Muscle of arm (tissue), 1 donor: ENCODE measurements at regions not wholly inside any gene's neighbourhood (a gene's known extent, or its start where the extent isn't known, plus 50 kb on each side); places are given as distances from the start of the nearest gene placed in this dataset.
"Not testable (repeated sequence)": the region's sequence is repeated elsewhere in the genome, so short reads cannot be mapped to it uniquely, and the experiment has no call there.

Source experiments
- DNase-seq: peaks from one replicate; pipeline ENCODE4 v3.0.0-alpha.2; 2013

DNA sequence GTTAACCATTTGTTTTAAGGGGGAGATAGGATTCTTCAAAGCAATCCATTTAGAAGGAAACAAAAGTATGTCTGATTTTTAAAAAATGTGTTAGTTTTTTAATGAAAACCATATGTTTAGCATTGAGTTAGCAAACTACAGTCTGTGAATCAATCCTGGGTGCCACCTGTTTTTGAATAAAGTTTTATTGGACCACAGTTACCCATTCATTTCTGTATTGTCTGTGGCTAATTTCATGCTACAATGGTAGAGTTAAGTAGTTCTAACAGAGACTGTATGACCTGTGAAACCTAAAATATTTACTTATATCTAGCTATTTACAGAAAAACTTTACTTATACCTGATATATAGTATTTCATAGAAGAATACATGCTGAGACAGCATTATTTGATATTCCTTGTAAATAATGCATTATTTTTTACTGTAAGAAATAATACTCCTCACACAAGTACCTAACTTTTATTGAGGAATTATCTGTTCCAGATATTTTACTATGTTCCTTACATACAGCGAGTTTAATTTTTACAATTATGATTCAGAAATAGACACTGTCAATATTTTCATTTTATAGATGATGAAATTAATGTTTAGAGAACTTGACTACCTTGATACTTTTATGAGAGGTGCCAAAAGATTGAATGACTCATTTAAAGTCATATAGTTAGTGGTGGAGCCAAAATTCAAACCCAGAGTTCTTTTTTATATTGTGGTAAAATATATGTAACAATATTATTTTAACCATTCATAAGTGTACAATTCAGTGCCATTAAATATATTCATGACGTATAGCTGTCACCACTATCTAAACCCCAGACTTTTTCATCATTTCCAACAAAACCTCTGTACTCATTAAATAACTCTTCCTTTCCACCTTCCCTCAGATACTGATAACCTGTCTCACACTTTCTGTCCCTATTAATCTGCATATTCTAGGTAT, 122.0 kb downstream of the GLUD2 start:
- no peak for DNase-seq

DNA sequence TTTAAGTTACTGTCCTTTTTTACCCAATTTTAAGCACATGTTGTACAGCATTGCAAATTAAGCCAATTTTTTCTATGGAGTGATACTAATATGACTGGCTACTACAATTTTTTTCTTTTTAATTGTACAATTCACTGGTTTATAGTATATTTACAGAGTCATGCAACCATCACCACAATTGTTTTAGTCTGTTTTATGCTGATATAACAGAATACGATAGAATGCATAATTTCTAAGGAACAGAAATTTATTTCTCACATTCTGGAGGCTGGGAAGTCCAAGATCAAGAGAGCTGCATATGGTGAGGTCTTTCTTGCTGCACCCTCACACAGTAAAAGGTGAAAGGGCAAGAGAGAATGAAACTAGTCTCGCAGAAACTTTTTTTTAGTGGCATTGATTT, 125.3 kb downstream of the GLUD2 start:
- DNase-seq = no peak

DNA sequence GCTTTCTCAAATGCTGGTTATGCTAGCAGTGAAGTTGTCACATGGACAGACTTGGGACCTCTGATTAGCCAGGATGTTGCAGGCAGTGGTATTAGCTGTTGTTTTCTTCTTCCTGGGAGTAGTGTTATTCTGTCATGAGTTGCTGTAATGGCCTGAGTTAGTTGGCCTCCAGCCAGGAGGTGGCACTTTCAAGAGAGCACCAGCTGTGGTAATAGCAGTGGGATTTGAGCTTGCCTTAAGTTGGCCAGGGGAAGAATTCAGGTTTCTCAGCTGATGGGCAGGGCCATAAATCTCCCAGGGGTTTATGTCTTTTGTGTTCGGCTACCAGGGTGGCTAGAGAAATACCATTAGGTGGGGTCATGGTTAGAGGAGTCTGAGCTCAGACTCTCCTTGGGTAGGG, 132.6 kb downstream of the GLUD2 start:
- no peak for DNase-seq

DNA sequence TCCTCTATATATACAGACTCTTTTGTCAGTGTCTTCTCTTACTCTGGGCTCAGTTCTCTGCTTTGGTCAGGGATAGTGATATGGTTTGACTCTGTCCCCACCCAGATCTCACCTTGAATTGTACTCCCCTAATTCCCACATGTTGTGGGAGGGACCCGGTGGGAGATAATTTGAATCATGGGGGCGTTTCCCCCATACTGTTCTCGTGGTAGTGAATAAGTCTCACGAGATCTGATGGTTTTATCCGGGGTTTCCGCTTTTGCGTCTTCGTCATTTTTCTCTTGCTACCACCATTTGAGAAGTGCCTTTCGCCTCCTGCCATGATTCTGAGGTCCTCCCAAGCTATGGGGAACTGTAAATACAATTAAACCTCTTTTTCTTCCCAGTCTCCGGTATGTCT, 144.4 kb downstream of the GLUD2 start:
- no peak for DNase-seq

DNA sequence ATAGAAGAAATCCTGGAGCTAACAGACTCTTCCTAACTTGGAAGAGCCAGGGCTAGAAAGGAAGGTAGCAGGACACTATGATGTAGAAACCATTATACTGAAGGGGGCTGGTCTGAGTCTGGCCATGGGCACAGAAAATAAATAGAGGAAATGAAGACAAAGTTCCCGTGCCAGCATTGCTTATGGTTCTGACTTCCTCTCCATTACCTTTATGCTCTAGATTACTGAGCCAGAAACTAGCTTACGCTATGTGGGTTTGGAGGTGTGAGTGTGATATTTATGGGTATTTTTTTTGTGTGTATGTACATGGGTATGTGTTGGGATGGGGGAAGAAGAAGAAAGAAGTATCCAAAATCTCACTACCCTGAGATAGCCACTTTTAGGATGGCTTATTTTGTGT, 148.3 kb downstream of the GLUD2 start:
- DNase-seq = no peak

DNA sequence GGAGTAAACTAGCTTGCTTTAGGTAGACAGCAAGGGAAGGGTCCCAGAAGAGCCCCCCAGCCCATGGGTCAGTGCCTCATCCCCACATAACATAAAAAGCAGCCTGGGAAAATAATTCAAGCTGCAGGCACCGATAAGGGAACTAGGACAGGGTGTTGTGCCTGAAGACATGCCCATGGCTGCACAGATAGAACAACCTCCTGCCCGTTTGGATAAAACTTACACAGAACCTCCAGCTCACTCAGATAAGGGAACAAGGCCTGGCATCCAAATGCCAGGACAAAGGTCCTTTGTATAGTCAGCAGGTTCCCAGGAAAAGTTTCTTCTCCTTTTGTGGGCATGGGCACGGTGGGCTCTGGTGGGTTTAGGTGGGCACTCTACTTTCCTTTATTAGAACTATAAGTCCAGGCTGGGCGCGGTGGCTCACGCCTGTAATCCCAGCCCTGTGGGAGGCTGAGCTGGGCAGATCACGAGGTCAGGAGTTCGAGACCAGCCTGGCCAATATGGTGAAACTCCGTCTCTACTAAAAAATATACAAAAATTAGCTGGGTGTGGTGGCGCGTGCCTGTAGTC, 149.5 kb downstream of the GLUD2 start:
- not testable (repeated sequence) for DNase-seq

DNA sequence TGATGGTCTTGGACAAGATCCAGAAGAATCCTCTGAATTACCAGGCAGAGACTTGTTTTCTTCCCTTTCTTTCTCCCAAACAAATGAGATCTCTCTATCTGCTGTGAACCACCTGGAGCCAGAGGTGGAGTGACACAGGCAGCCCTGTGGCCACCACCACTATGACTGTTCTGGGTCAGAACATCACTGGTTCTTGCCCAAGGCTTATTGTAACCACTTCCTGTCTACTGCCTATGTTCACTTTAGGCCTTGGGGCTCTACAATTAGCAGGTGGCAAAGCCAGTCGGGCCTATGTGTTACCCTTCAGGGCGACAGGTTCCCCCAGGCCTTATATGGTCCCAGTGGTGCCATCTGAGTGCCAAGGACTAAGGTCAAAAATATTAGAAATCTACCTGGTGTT, 161.2 kb downstream of the GLUD2 start:
- no peak for DNase-seq

DNA sequence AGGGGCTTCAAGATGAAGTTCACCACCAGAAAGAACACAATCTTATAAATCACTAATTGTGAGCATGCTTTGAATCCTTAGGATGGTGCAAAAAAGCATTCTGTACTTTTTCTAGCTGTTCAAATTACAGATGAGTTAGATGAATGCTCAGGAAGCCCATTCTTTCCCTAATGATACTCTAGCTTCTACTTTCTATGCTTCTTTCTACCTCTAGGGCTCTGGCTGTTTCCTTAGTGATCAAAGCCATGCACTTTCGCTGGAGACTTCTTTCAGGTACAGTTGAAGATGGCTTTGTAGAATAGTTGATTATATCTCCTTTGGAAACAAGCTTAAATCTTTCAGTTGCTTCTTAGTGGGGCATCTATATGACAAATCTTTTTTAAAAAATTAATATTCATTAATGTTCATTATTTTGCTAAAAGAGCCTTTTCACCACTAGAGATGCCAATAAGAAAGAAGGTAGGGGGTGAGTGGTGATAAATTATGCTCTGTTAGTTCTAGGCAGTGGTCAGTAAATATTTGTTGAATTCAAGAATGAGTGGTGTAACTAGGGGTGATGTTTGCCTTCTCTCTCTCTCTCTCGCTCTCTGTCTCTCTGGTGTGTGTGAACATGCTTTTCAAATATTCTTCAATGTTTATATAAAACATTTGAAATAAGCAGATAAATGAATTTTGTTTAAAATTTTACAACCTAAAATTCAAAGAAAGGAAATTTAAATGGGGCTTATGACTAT, 169.4 kb downstream of the GLUD2 start:
- DNase-seq = no peak

DNA sequence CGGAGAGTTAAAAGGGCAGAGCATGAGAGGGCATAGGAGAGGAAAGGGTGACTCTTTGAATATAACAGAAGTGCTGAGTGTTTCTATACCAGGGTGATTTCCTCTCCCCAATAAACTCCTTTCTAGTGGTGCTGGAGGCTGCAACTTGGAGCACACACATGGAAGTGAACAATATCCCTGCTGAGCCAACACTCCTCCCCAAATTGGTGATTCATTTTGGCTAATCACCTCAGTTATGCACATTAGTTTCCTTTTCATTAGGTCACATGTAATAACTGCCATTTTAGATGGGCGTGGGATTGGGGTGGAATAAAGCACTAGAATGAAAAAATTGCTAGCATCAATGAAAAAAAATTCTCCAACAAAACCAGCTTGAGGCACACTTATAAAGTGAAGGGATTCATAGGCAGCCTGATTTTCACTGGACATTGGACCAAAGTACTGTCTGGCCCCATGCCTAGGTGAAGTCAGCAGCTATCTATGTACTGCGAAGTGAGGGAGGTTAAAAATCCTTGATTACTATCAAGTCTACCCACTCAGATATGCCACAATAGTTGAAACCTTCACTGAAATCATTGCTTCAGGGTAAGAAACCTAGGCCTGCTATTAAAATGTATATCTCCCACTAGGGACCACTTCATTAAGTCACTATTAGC, 174.0 kb downstream of the GLUD2 start:
- DNase-seq = no peak

DNA sequence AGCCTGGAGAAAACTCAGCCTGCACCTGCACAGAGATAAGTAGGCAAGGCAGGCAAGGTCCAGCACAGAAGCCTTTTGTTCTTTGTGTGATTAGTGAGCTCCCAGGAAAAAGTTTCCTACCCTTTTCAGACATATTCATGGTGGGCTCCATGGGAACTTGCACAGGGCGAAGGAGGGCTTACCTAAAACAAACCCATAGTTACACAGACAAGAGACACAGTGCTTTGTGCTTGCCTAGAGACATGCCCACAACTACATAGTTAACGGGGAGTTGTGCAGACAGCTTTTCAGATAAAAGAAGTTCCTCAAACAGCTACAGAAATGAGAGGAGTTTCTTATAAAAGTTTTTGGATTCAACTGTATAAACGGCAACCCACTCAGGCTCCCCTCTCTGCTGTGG, 180.5 kb downstream of the GLUD2 start:
- no peak for DNase-seq

DNA sequence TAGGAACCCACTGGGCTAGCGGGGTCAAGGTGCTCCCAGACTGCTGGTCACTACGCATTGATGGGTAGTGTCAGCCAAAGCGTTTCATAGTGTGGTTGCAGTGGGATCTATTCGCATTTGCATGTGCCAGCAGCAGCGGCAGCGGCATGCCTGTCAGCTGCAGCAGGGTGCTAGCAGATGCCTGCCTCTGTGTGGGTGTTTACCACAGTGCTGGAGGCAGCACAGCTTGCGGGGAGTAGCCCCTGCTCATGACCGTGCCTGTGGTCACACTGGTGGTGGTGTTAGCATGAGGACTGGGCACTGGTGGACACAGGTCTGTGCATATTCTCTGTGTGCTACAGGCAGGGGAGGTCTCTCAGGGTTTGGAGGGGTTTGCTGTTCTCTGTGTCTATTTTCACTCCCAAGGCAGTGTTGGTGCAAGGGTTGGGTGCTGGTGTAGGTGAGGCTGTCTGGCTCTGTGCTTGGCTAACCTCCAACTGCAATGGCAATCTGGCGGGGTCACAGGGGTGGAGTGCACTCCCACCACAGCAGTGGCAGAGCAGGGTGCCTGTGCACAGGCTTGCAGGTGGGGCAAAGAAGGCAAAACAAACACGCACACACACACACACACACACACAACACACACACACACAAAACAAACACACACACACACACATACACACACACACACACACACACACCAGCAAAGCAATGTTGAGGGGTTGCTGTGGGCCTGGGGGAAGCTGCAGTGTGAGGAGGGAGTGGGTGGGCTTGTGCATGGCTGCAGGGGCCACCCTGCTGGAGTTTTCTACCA, 184.4 kb downstream of the GLUD2 start:
- no peak for DNase-seq

DNA sequence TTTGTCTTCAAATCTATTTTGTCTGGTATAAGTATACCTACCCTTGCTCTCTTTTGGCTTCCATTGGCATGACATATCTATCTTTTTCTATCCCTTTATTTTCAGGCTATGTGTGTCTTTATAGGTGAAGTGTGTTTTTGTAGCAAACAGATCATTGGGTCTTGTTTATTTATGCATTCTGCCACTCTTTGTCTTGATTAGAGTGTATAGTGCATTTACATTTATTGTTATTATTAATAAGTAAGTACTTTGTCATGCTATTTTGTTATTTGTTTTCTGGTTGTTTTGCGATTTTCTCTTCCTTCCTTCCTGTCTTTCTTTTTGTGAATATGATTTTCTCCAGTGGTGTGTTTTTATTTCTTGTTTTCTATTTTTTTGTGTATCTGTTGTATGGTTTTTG, 188.6 kb downstream of the GLUD2 start:
- no peak for DNase-seq

DNA sequence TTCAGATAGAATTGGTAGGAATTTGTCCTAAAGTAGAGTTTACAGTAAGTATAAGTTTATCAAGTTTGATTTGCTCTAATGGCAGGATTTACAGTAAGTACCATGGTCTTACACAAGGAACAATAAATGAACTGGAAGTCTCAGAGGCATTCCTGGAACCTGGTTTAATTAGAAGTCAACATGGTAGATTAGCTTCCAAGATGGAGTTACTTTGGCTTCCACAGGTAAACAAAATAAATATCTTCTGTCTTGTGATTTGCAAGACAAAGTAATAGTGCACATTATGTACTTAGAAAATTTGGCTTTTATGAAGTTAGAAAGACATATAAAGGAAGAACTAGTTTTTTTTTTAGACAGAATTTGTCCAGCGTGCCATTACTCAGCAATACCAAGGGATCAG, 190.7 kb downstream of the GLUD2 start:
- DNase-seq = no peak

DNA sequence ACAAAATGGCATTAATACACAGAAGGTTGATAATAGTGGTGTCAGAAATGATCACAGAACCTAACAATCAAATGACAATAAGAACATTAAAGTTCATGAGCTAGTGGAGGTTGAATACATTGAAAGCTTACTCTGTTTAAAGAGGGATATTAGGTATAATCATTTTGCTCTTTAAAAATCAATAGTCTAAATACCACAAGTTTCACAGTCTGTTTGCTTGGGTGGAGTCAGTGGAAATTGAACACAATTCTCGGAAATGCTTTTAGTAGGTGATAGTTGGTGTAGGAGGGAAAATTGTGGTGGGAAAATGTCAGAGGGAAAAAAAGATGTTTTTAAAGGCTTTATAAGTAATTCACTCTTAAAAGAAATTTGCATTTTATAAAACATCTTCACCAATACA, 197.1 kb downstream of the GLUD2 start:
- no peak for DNase-seq

DNA sequence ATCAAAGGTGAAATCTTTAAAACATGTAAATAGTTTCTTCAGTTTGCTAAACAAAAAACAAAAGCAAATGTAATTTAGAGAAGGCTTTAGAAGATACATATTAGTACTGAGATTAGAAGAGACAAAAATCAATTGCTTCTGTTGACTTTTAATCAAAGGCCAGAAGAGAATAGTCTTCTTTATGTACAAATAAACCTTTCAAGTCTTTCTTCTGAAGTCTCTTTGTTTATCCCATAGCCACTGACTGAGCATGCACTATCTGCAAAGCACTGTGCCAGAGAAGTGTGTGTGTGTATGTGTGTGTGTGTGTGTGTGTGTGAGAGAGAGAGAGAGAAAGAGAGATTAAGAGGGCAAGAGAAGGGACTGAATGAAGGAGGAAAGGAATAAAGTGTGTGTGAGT, 198.4 kb downstream of the GLUD2 start:
- DNase-seq = no peak

DNA sequence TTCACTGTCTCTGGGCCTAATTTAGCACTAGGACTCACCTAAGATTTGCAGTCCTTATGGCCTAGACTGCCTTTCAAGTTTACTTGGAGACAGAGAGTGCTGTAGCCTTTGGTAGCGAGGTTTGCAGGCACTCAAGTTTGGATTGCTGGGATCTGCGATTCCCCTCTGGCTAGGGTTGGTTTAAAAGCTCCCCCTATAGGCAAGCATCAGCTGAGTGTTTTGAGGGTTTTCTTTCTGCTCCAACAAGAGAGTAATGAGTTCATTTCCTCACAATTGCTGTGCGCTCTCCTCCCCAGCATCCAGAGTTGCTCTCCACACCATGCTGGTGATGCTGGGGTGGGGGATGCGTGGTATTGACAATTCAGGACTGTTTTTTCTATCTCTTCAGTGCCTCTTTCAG, 206.9 kb downstream of the GLUD2 start:
- DNase-seq = no peak

DNA sequence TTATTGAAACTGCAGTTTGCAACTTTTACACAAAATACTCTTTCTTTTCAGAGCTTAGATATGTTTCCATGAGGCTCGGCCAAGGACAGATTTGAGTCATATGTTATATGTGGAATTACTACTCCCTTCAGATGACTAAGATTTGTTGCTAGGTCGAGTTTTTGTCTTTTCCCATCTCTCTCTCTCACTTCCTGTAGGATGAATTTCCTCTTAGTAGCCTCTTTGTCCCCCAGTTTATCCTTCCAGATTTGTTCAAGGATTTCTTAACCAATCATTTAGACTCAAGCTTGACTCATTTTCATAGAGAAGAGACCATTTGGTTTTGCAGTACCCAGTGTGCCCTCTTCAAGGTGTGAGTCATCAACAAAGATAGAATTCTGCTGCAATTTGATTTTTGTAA, 209.2 kb downstream of the GLUD2 start:
- DNase-seq = peak; percentile 30

DNA sequence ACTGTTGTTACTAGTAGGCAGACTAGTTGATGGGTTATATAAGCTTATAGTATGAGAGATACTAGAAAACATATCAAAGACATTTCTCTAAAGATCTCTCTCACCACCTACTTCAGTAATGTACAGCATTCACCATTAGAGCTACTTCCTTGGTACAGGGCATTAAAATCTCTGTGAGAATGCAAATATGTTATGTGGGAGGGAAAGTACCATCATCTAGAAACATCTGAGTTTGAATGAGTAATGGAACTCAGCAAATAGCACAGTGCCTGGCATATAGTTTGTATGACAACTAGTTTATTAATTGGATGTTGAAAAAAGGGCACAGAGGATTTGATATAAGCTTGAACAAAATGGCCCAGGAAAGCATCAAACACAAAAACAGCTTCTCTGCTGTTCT, 211.1 kb downstream of the GLUD2 start:
- DNase-seq = no peak

DNA sequence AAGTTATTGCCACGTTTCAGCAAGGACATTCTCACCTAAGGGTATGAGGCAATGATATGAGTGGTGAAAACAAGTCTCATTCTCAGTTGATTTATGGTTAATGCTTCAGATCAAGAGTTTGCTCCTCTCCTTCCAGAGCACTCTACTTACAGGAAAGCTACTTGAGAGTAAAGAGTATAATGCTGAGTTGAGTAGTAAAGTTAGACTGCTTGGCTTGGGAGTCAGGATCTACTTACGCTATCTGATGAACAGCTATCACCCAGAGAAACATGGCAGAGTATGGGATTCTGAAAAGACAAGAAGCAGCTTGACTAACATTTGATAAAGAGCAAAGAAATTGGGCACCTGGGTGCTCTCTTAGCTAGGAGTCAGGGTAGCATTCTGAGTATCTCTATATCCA, 211.8 kb downstream of the GLUD2 start:
- DNase-seq = no peak

DNA sequence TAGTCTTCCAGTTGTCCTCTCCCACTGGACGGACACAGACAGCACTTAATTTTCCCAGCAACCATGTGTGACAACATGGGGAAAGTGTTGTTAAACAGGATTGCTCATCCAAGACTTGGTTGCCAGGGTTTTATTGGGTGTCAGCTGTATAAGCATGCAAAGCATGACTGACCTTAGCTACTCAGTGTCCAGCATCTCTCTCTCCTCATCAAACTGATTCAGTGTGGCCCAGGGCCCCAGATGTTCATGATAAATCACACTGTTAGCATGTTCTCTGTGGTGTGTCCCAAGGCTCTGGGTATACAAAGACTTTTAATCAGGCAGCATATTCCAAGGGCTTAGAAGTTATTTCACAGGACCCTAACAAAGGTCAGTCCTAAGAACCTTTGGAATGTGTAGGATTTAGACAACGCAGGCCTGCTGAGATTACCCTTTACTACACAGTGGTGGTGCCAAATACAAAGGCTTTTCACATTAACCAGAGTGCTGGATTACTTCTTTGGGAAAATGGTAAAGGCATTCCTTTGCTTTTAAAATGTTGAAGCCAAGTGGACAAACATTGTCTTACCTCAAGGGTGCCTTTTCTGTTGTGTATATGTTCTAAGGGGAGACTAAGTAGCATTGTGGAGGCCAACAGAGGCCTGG, 213.3 kb downstream of the GLUD2 start:
- DNase-seq = no peak

DNA sequence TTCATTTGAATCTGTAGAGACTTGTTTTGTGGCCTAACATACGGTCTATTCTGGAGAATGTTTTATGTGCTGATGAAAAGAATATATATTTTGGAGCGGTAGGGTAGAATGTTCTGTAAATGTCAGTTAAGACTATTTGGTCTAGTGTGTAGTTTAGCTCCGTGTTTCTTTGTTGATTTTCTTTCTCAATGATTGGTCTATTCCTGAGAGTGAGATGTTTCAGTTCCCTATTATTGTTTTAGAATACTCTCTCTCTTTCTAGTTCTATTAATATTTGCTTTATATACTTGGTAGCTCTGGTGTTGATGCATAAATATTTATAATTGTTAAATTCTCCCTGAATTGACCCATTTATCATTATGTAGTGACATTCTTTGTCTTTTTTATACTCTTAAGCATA, 236.5 kb downstream of the GLUD2 start:
- no peak for DNase-seq
